ENCODE measurements at regions not wholly inside any gene's neighbourhood (a gene's known extent, or its start where the extent isn't known, plus 50 kb on each side); places are given as distances from the start of the nearest gene placed in this dataset.

DNA sequence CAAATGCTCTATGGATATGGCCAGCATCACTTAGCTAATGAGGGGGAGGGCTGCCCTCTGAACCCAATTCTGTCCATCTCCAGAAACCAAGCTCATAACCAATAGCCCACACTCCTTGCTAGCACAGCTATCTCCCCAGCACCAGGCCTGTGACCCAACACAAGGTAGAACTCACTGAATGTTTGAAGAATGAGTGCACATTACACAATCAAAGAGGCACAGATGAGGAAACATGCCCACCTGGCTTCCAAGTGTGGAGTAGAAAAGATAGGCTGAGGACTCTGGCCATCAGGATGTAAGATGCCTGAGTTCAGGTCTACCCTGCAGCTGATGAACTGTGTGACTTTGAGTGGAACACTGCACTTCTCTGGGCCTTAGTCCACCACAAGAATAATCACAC lies 268.4 kb downstream of the BCL11B start:
- TF ChIP-seq ZFP37 (tag by site-specific recombination; IDR thresholded peaks at IDR 0.05) (no peak), ZNF488 (tag by site-specific recombination; IDR thresholded peaks at IDR 0.05) (no peak), SP2 (tag by site-specific recombination; IDR thresholded peaks at IDR 0.05) (no peak)
- TF ChIP-seq, protein P1, sequence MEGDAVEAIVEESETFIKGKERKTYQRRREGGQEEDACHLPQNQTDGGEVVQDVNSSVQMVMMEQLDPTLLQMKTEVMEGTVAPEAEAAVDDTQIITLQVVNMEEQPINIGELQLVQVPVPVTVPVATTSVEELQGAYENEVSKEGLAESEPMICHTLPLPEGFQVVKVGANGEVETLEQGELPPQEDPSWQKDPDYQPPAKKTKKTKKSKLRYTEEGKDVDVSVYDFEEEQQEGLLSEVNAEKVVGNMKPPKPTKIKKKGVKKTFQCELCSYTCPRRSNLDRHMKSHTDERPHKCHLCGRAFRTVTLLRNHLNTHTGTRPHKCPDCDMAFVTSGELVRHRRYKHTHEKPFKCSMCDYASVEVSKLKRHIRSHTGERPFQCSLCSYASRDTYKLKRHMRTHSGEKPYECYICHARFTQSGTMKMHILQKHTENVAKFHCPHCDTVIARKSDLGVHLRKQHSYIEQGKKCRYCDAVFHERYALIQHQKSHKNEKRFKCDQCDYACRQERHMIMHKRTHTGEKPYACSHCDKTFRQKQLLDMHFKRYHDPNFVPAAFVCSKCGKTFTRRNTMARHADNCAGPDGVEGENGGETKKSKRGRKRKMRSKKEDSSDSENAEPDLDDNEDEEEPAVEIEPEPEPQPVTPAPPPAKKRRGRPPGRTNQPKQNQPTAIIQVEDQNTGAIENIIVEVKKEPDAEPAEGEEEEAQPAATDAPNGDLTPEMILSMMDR (tag by site-specific recombination; IDR thresholded peaks at IDR 0.05), result no peak
